CD4-positive, alpha-beta memory T cell (primary cell): ENCODE measurements at regions not wholly inside any gene's neighbourhood (a gene's known extent, or its start where the extent isn't known, plus 50 kb on each side); places are given as distances from the start of the nearest gene placed in this dataset.
A peak's percentile ranks its signal among the peaks of the same experiment; 100 is the strongest.
"Not testable (repeated sequence)": the region's sequence is repeated elsewhere in the genome, so short reads cannot be mapped to it uniquely, and the experiment has no call there.

Experiments
- CTCF ChIA-PET: fragments of 350-600 bp; sonication (Branson Sonifier 250); formaldehyde crosslinking; loops from one replicate; lab custom pipeline; 2021; ENCODE audit warnings: inconsistent platforms; ENCODE audit not compliant: partially characterized antibody; lab: Charles Lee
- POLR2A ChIA-PET: fragments of 350-600 bp; sonication (Branson Sonifier 250); formaldehyde crosslinking; loops from one replicate; lab custom pipeline; 2021; ENCODE audit not compliant: partially characterized antibody; lab: Charles Lee
- DNase-seq, 5 donors: peaks; one replicate each; pipeline versions ENCODE4 v3.0.0 to v3.0.0-alpha.2; 2020 to 2022; ENCODE audit warnings: mixed read lengths in 1 of 5
- H3K27ac ChIP-seq: one replicate; pipeline ENCODE4 v1.7.0; 2013; ENCODE audit warnings: low read depth, low read length
- H3K27me3 ChIP-seq: 2 replicates; pipeline ENCODE4 v1.7.0; 2013; ENCODE audit warnings: mild to moderate bottlenecking, low read length, moderate library complexity; ENCODE audit not compliant: insufficient read depth
- H3K36me3 ChIP-seq: 2 replicates; pipeline ENCODE4 v1.7.0; 2013; ENCODE audit warnings: mild to moderate bottlenecking, low read length, moderate library complexity; ENCODE audit not compliant: insufficient read depth
- H3K4me1 ChIP-seq: 2 replicates; pipeline ENCODE4 v1.7.0; 2013; ENCODE audit warnings: mild to moderate bottlenecking, low read length, moderate library complexity; ENCODE audit not compliant: insufficient read depth
- H3K4me3 ChIP-seq, 2 donors: one replicate each; pipeline ENCODE4 v1.7.0; 2013; ENCODE audit warnings: low read length in 2 of 2, mild to moderate bottlenecking in 1 of 2
- H3K9me3 ChIP-seq, 2 donors: one replicate each; pipeline ENCODE4 v1.7.0; 2013; ENCODE audit warnings: low read length in 2 of 2, control low read depth in 1 of 2; ENCODE audit not compliant: control insufficient read depth in 1 of 2
- H3K27ac Mint-ChIP-seq, 7 donors: one replicate each; pipeline ENCODE4 v1.8.0; 2020 to 2021; ENCODE audit warnings: mixed read lengths in 7 of 7, mild to moderate bottlenecking in 6 of 7, inconsistent platforms in 3 of 7, moderate library complexity in 3 of 7
- H3K27me3 Mint-ChIP-seq, 2 donors: one replicate each; pipeline ENCODE4 v1.8.0; 2020 to 2021; ENCODE audit warnings: mixed read lengths in 2 of 2
- H3K36me3 Mint-ChIP-seq, 2 donors: one replicate each; pipeline ENCODE4 v1.8.0; 2020 to 2021; ENCODE audit warnings: mixed read lengths in 2 of 2, inconsistent platforms in 1 of 2, mild to moderate bottlenecking in 1 of 2
- H3K4me1 Mint-ChIP-seq, 4 donors: one replicate each; pipeline ENCODE4 v1.8.0; 2020 to 2021; ENCODE audit warnings: mixed read lengths in 4 of 4, mild to moderate bottlenecking in 1 of 4
- H3K4me3 Mint-ChIP-seq, 8 donors: one replicate each; pipeline ENCODE4 v1.8.0; 2020 to 2021; ENCODE audit warnings: mixed read lengths in 8 of 8, mild to moderate bottlenecking in 7 of 8, moderate library complexity in 6 of 8, inconsistent platforms in 3 of 8
- H3K9me3 Mint-ChIP-seq, 8 donors: one replicate each; pipeline ENCODE4 v1.8.0; 2020 to 2021; ENCODE audit warnings: mixed read lengths in 8 of 8, mild to moderate bottlenecking in 5 of 8, inconsistent platforms in 3 of 8, moderate library complexity in 1 of 8
- intact Hi-C: fragments of 100-400 bp; cut with micrococcal nuclease; formaldehyde crosslinking; loops from one replicate; pipeline ENCODE4 v1.15.1; 2023

DNA sequence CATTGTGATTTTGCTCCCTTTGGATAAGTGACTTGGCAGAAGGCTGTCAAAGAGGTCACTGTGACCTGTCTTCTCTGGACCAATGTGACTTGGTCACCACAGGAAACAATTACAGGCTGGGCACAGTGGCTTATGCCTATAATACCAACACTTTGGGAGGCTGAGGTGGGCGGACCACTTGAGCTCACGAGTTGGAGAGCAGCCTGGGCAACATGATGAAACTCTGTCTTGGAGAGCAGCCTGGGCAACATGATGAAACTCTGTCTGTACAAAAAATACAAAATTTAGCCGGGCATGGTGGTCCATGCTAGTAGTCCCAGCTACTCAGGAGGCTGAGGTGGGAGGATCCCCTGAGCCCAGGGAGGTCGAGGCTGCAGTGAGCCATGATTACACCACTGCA, 256.9 kb downstream of the FAM72C start:
- H3K4me3 Mint-ChIP-seq, intact Hi-C loops, H3K9me3 Mint-ChIP-seq: not testable (repeated sequence)

GRCh38 chr1:143709606-143710259, 262.1 kb downstream of the FAM72C start:
- peak in 1 of 5 donors; percentile 10 for DNase-seq
- peaks cover 30 to 38% of the 10 kb centered on the region in 2 donors for H3K27me3 Mint-ChIP-seq
- not testable (repeated sequence) for H3K4me3 ChIP-seq

More for the DNA sequence above, 256.9 kb downstream of the FAM72C start:
- H3K36me3 Mint-ChIP-seq, POLR2A ChIA-PET, DNase-seq, H3K4me1 Mint-ChIP-seq, H3K27ac ChIP-seq, H3K27ac Mint-ChIP-seq, H3K4me3 ChIP-seq, H3K27me3 ChIP-seq, H3K4me1 ChIP-seq, CTCF ChIA-PET, H3K36me3 ChIP-seq, H3K9me3 ChIP-seq: not testable (repeated sequence)
- peaks cover 24 to 39% of the 10 kb centered on the region in 2 donors for H3K27me3 Mint-ChIP-seq

DNA sequence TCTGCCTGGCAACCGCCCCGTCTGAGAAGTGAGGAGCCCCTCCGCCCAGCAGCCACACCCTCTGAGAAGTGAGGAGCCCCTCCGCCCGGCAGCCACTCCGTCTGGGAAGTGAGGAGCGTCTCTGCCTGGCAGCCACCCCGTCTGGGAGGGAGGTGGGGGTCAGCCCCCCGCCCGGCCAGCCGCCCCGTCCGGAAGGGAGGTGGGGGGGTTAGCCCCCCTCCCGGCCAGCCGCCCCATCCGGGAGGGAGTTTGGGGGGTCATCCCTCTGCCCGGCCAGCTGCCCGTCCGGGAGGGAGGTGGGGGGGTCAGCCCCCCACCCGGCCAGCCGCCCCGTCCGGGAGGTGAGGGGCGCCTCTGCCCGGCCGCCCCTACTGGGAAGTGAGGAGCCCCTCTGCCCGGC, 269.0 kb downstream of the FAM72C start:
- CTCF ChIA-PET, POLR2A ChIA-PET: not testable (repeated sequence)

More at GRCh38 chr1:143709606-143710259, 262.1 kb downstream of the FAM72C start:
- intact Hi-C loops, H3K27ac ChIP-seq, H3K27me3 ChIP-seq, H3K4me1 Mint-ChIP-seq, POLR2A ChIA-PET, H3K9me3 Mint-ChIP-seq, H3K36me3 Mint-ChIP-seq, H3K4me1 ChIP-seq, H3K9me3 ChIP-seq, H3K36me3 ChIP-seq, H3K27ac Mint-ChIP-seq, CTCF ChIA-PET, H3K4me3 Mint-ChIP-seq: not testable (repeated sequence)

DNA sequence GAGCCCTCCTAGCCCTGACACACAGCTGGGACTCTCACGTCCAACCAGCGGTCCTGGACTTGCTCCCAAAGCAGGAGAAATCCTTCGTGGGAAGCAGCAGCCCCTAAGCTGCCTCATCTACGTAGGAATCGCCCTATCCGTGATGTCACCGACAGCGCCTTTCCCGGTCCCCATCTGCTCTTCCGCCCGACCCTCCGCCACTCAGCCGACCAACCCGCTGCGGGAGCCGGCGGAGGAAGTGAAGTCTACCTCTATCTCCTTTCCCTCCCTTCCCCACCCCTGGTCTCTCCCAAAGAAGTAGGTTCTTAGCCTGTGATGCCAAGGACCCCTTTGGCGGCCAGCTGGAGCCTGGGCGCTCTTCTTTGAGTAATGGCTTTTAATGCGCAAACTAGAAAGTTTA, 272.1 kb downstream of the FAM72C start:
- no peaks in the 10 kb centered on the region for H3K36me3 ChIP-seq
- Mint-ChIP-seq H3K27me3 (peaks cover 42 to 55% of the 10 kb centered on the region in 2 donors), H3K36me3 (no peaks in the 10 kb centered on the region), H3K27ac (no peak overlapping the region), H3K9me3 (peaks cover 0 to 13% (median 0%) of the 10 kb centered on the region in 8 donors), H3K4me3 (no peak overlapping the region), H3K4me1 (peaks cover 5 to 11% (median 9%) of the 10 kb centered on the region in 4 donors)
- intact Hi-C loops = no loop called here
- H3K27me3 ChIP-seq = peaks cover 4% of the 10 kb centered on the region
- ChIA-PET POLR2A (no interaction called here), CTCF (no interaction called here)
- H3K4me3 ChIP-seq = no peak overlapping the region
- no peaks in the 10 kb centered on the region for H3K9me3 ChIP-seq
- no peak for DNase-seq
- H3K4me1 ChIP-seq = no peaks in the 10 kb centered on the region
- no peak overlapping the region for H3K27ac ChIP-seq

More for the DNA sequence above, 269.0 kb downstream of the FAM72C start:
- H3K9me3 Mint-ChIP-seq = peaks cover 0 to 13% (median 0%) of the 10 kb centered on the region in 8 donors
- H3K9me3 ChIP-seq, H3K27me3 ChIP-seq, H3K27ac Mint-ChIP-seq, H3K36me3 Mint-ChIP-seq, H3K4me3 ChIP-seq, intact Hi-C loops, H3K4me3 Mint-ChIP-seq, H3K36me3 ChIP-seq, H3K27ac ChIP-seq, H3K4me1 ChIP-seq, DNase-seq: not testable (repeated sequence)
- peaks cover 31 to 43% of the 10 kb centered on the region in 2 donors for H3K27me3 Mint-ChIP-seq
- peaks cover 5 to 11% (median 9%) of the 10 kb centered on the region in 4 donors for H3K4me1 Mint-ChIP-seq

DNA sequence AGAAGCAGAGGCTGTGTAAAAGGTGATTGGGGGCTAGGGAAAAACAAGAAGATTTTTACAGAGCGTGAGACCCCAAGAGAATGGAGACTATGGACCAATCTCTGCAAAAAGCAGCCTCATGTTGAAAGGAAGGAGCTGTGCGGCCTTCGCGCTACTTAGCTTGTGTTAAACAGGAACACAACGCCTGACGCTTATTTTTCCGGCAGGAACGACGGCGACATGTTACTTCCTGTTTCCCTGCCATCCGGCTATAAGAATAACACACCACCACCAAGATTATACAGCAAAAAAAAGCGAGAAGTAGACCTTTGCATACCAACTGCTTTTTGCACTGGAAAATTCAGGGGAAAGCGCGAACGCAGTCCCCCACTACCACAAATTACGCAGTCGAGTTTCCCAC, 272.7 kb downstream of the FAM72C start:
- no peak overlapping the region for H3K27ac Mint-ChIP-seq
- peaks cover 5 to 11% (median 9%) of the 10 kb centered on the region in 4 donors for H3K4me1 Mint-ChIP-seq
- H3K4me3 Mint-ChIP-seq = peak overlapping the region in 5 of 8 donors; percentile 33 to 71 (median 46)
- peaks cover 44 to 53% of the 10 kb centered on the region in 2 donors for H3K27me3 Mint-ChIP-seq
- no peaks in the 10 kb centered on the region for H3K9me3 ChIP-seq
- peaks cover 0 to 13% (median 0%) of the 10 kb centered on the region in 8 donors for H3K9me3 Mint-ChIP-seq
- no peaks in the 10 kb centered on the region for H3K36me3 Mint-ChIP-seq
- peaks cover 4% of the 10 kb centered on the region for H3K27me3 ChIP-seq
- intact Hi-C loops = no loop called here
- no peak for DNase-seq
- no peak overlapping the region for H3K27ac ChIP-seq
- no peaks in the 10 kb centered on the region for H3K4me1 ChIP-seq
- no peaks in the 10 kb centered on the region for H3K36me3 ChIP-seq
- ChIA-PET CTCF (no interaction called here), POLR2A (no interaction called here)
- H3K4me3 ChIP-seq = no peak overlapping the region

GRCh38 chr1:143698016-143698415, 273.8 kb downstream of the FAM72C start:
- Mint-ChIP-seq H3K4me3 (peak overlapping the region in 1 of 8 donors; percentile 13), H3K9me3 (peaks cover 0 to 13% (median 0%) of the 10 kb centered on the region in 8 donors), H3K27me3 (peaks cover 55 to 58% of the 10 kb centered on the region in 2 donors), H3K4me1 (peaks cover 5 to 11% (median 9%) of the 10 kb centered on the region in 4 donors), H3K27ac (no peak overlapping the region), H3K36me3 (no peaks in the 10 kb centered on the region)
- POLR2A ChIA-PET = no interaction called here
- intact Hi-C loops = no loop called here
- Histone ChIP-seq H3K4me3 (no peak overlapping the region), H3K27me3 (peaks cover 4% of the 10 kb centered on the region), H3K9me3 (no peaks in the 10 kb centered on the region), H3K4me1 (no peaks in the 10 kb centered on the region), H3K36me3 (no peaks in the 10 kb centered on the region), H3K27ac (no peak overlapping the region)
- DNase-seq = peak in 2 of 5 donors; percentile 5 to 18
- CTCF ChIA-PET = no interaction called here

DNA sequence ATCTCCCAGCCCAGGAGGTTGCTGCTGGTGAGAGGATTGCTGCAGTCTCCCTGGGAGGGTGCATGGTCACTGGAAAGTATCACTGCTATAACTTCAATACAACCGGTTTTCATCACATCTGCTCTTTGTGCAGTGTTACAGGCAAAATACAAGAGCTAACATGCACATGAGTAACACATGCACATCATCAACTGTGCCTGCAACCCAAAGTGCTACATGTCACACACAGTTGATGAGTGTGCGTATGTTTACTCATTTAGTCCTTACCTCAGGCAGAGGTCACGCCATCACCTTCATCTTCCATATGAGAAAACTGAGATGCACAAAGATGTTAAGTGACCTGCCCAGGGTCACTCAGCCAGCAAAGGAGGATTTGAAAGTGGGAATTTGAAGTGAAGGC, 277.7 kb downstream of the FAM72C start:
- Histone ChIP-seq H3K4me3 (no peak overlapping the region), H3K27me3 (no peaks in the 10 kb centered on the region), H3K9me3 (no peaks in the 10 kb centered on the region), H3K4me1 (no peaks in the 10 kb centered on the region), H3K36me3 (no peaks in the 10 kb centered on the region), H3K27ac (no peak overlapping the region)
- H3K27me3 Mint-ChIP-seq = peaks cover 60 to 64% of the 10 kb centered on the region in 2 donors
- H3K4me1 Mint-ChIP-seq = peaks cover 6 to 9% (median 7%) of the 10 kb centered on the region in 4 donors
- no peak overlapping the region for H3K4me3 Mint-ChIP-seq
- no peak overlapping the region for H3K27ac Mint-ChIP-seq
- POLR2A ChIA-PET = no interaction called here
- CTCF ChIA-PET = no interaction called here
- intact Hi-C loops = no loop called here
- DNase-seq = no peak
- H3K9me3 Mint-ChIP-seq = peaks cover 0 to 17% (median 3%) of the 10 kb centered on the region in 8 donors
- H3K36me3 Mint-ChIP-seq = peaks cover 0 to 3% of the 10 kb centered on the region in 2 donors
